Panc1 (cell line): ENCODE measurements at regions not wholly inside any gene's neighbourhood (a gene's known extent, or its start where the extent isn't known, plus 50 kb on each side); places are given as distances from the start of the nearest gene placed in this dataset.

Experiments
- CTCF ChIP-seq: fragments of 450-650 bp; IDR thresholded peaks from 2 replicates; pipeline ENCODE4 v1.5.1; 2017; ENCODE audit warnings: mild to moderate bottlenecking
- REST ChIP-seq, 2 experiments: IDR thresholded peaks; 2 replicates each; pipeline ENCODE4 v1.6.1; 2011 to 2012; ENCODE audit warnings: low read depth in 2 of 2, control low read depth in 1 of 2, low read length in 1 of 2, mild to moderate bottlenecking in 1 of 2, moderate library complexity in 1 of 2; ENCODE audit not compliant: insufficient read depth in 1 of 2
- TCF7L2 ChIP-seq: IDR thresholded peaks from 2 replicates; pipeline ENCODE4 v1.6.1; 2011; ENCODE audit warnings: mild to moderate bottlenecking, low read depth, low read length, inconsistent platforms

- no peak for TF ChIP-seq CTCF
- no peak for TF ChIP-seq TCF7L2
- TF ChIP-seq REST (IDR thresholded peaks at IDR 0.05; ENCODE audit: insufficient read depth in 1 of 2, low read depth in 2 of 2, low read length in 1 of 2) = no peak
Observed at GRCh38 chr2:45125232-45125631, 116.0 kb upstream of the SIX2 start.
